ENCODE measurements at regions not wholly inside any gene's neighbourhood (a gene's known extent, or its start where the extent isn't known, plus 50 kb on each side); places are given as distances from the start of the nearest gene placed in this dataset.

DNA sequence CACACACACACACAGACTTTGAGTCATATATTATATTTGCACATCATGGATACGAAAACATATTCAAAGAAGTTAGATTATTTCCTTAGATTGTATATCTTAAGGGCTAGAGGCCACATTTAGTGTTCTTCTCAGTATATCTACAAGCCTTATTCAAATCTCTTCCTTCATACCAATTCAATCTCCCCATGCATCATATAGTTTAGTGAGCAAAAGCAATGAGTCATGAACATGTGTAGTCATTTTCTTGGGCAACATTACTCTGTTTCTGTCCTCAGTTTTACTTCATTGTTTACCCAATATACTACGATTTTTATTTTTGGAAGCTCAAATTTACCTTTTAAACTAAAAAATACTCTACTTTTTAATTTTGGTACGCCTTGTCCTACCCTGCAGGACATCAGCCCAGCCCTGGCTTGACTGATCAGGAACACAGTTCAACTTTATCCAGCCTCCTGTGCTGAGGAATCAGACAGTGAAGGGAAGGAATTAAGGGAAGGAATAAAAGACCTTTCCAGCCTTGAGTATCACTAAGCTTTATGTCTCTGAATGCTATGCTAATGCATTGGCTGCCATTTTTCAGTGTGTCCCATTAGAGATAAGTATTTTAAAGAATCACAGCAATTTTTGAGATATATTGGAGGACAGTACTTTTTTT lies 101.7 kb upstream of the FST start:
- TF ChIP-seq, protein P1, sequence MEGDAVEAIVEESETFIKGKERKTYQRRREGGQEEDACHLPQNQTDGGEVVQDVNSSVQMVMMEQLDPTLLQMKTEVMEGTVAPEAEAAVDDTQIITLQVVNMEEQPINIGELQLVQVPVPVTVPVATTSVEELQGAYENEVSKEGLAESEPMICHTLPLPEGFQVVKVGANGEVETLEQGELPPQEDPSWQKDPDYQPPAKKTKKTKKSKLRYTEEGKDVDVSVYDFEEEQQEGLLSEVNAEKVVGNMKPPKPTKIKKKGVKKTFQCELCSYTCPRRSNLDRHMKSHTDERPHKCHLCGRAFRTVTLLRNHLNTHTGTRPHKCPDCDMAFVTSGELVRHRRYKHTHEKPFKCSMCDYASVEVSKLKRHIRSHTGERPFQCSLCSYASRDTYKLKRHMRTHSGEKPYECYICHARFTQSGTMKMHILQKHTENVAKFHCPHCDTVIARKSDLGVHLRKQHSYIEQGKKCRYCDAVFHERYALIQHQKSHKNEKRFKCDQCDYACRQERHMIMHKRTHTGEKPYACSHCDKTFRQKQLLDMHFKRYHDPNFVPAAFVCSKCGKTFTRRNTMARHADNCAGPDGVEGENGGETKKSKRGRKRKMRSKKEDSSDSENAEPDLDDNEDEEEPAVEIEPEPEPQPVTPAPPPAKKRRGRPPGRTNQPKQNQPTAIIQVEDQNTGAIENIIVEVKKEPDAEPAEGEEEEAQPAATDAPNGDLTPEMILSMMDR (IDR thresholded peaks at IDR 0.05) = no peak
- no peak for TF ChIP-seq POLR2A (IDR thresholded peaks at IDR 0.05)
